ENCODE measurements at regions not wholly inside any gene's neighbourhood (a gene's known extent, or its start where the extent isn't known, plus 50 kb on each side); places are given as distances from the start of the nearest gene placed in this dataset.

DNA sequence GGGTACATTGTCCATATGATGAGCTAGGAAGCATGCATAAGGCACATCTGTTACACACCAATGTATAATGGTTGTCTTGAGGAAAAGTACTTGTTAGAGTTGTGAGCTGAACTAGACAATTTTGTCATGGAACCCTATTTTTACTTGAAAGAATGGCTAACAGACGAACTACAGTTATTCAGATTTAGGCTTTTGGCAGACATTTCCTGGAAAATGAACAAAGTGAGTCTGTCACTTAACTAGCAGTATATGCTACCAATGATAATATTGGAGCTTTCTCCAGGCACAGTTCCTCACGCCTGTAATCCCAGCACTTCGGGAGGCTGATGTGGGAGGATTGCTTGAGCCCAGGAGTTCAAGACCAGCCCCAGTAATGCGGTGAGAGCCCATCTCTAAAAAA is 61.9 kb upstream of the SLC25A43 start:
- no peak for TF ChIP-seq MAX (IDR thresholded peaks at IDR 0.05)
- TF ChIP-seq EP300 (IDR thresholded peaks at IDR 0.05), result no peak
- TF ChIP-seq, protein P1, sequence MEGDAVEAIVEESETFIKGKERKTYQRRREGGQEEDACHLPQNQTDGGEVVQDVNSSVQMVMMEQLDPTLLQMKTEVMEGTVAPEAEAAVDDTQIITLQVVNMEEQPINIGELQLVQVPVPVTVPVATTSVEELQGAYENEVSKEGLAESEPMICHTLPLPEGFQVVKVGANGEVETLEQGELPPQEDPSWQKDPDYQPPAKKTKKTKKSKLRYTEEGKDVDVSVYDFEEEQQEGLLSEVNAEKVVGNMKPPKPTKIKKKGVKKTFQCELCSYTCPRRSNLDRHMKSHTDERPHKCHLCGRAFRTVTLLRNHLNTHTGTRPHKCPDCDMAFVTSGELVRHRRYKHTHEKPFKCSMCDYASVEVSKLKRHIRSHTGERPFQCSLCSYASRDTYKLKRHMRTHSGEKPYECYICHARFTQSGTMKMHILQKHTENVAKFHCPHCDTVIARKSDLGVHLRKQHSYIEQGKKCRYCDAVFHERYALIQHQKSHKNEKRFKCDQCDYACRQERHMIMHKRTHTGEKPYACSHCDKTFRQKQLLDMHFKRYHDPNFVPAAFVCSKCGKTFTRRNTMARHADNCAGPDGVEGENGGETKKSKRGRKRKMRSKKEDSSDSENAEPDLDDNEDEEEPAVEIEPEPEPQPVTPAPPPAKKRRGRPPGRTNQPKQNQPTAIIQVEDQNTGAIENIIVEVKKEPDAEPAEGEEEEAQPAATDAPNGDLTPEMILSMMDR (IDR thresholded peaks at IDR 0.05), result no peak
- no peak for TF ChIP-seq JUN (IDR thresholded peaks at IDR 0.05)
- no peak for TF ChIP-seq ESRRA (IDR thresholded peaks at IDR 0.05; ENCODE audit: borderline replicate concordance, low read length)

Measured in A549 (cell line).